Mammary epithelial cell (primary cell): ENCODE measurements at regions not wholly inside any gene's neighbourhood (a gene's known extent, or its start where the extent isn't known, plus 50 kb on each side); places are given as distances from the start of the nearest gene placed in this dataset.

Experiments used
- CTCF ChIP-seq, 2 donors: IDR thresholded peaks in 1 of 2; conservative IDR thresholded peaks in 1 of 2; 2 replicates each; pipeline ENCODE4 v1.5.1; 2011 to 2012; ENCODE audit warnings: inconsistent platforms in 2 of 2, low read length in 2 of 2, mild to moderate bottlenecking in 2 of 2, control low read depth in 1 of 2, low read depth in 1 of 2; ENCODE audit not compliant: insufficient read depth in 1 of 2; ENCODE audit errors: extremely low read depth in 1 of 2
- EZH2 ChIP-seq: IDR thresholded peaks from 2 replicates; pipeline ENCODE4 v1.6.1; 2012; ENCODE audit warnings: low read length, inconsistent platforms, borderline replicate concordance

- TF ChIP-seq CTCF (conservative IDR thresholded peaks at IDR 0.05 in 1 of 2, IDR thresholded peaks at IDR 0.05 in 1 of 2; ENCODE audit: extremely low read depth in 1 of 2, insufficient read depth in 1 of 2, low read depth in 1 of 2, low read length in 2 of 2) (no peak), EZH2 (no peak)
Observed at GRCh38 chr13:85509512-85509911, 289.7 kb downstream of the SLITRK6 start.
